Erythroblast (primary cell): ENCODE measurements at regions not wholly inside any gene's neighbourhood (a gene's known extent, or its start where the extent isn't known, plus 50 kb on each side); places are given as distances from the start of the nearest gene placed in this dataset.

Experiments
- GATA1 ChIP-seq: IDR thresholded peaks from 2 replicates; pipeline ENCODE4 v1.6.1; 2011; ENCODE audit warnings: low read depth, mild to moderate bottlenecking, control low read depth, low read length, moderate library complexity
- POLR2A ChIP-seq: IDR thresholded peaks from 2 replicates; pipeline ENCODE4 v1.6.1; 2011; ENCODE audit warnings: mild to moderate bottlenecking, low read length

DNA sequence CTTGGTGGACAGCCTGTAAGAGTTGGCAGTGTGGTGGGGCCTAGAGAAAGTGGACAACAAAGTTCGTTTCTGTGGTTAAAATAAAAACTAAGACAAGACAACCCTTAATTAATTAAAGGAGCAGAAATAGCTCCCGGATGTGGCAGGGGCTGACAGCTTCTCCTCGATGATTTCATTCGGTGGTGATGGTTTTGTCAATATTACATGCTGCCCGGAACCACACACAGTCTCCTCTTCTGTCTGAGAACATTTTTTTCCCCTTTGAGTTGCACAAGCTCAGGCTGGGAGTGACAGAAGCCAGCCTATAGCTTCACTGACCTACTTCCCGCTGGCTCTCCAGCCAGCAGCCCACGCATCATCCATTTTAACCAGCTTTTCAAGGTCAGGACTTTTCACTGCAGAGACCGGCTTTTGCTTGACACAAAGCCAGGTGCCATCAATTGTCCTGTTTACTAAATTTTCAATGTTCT lies 378.8 kb downstream of the SLC4A3 start:
- no peak for TF ChIP-seq POLR2A
- TF ChIP-seq GATA1 = no peak
